ENCODE measurements at regions not wholly inside any gene's neighbourhood (a gene's known extent, or its start where the extent isn't known, plus 50 kb on each side); places are given as distances from the start of the nearest gene placed in this dataset.
A peak's percentile ranks its signal among the peaks of the same experiment; 100 is the strongest.

- DNase-seq (ENCODE audit: low read depth in 2 of 2) = no peak
Measured at GRCh38 chr6:137779982-137780381, 87.1 kb upstream of the TNFAIP3 start.

GRCh38 chr6:137780447-137781034 is 86.5 kb upstream of the TNFAIP3 start:
- DNase-seq (ENCODE audit: low read depth in 2 of 2) = no peak

- DNase-seq (ENCODE audit: low read depth in 2 of 2) = no peak
Measured at GRCh38 chr6:137781639-137782038, 85.4 kb upstream of the TNFAIP3 start.

GRCh38 chr6:137782166-137783039 is 84.7 kb upstream of the TNFAIP3 start:
- DNase-seq (ENCODE audit: low read depth in 2 of 2) = no peak

- DNase-seq (ENCODE audit: low read depth in 2 of 2) = no peak
Measured at GRCh38 chr6:137783710-137784109, 83.3 kb upstream of the TNFAIP3 start.

GRCh38 chr6:137784583-137784982 is 82.5 kb upstream of the TNFAIP3 start:
- no peak for DNase-seq (ENCODE audit: low read depth in 2 of 2)

GRCh38 chr6:137787016-137787415 is 80.0 kb upstream of the TNFAIP3 start:
- no peak for DNase-seq (ENCODE audit: low read depth in 2 of 2)

- DNase-seq (ENCODE audit: low read depth in 2 of 2) = no peak
Measured at GRCh38 chr6:137788248-137788647, 78.8 kb upstream of the TNFAIP3 start.

- no peak for DNase-seq (ENCODE audit: low read depth in 2 of 2)
Measured at GRCh38 chr6:137791281-137792159, 75.5 kb upstream of the TNFAIP3 start.

GRCh38 chr6:137792160-137793033 is 74.7 kb upstream of the TNFAIP3 start:
- DNase-seq (ENCODE audit: low read depth in 2 of 2) = no peak

GRCh38 chr6:137793805-137794515 is 73.1 kb upstream of the TNFAIP3 start:
- no peak for DNase-seq (ENCODE audit: low read depth in 2 of 2)

GRCh38 chr6:137794516-137795201 is 72.4 kb upstream of the TNFAIP3 start:
- no peak for DNase-seq (ENCODE audit: low read depth in 2 of 2)

GRCh38 chr6:137795501-137795900 is 71.6 kb upstream of the TNFAIP3 start:
- DNase-seq (ENCODE audit: low read depth in 2 of 2) = no peak

GRCh38 chr6:137798261-137798660 is 68.8 kb upstream of the TNFAIP3 start:
- no peak for DNase-seq (ENCODE audit: low read depth in 2 of 2)

- DNase-seq (ENCODE audit: low read depth in 2 of 2) = no peak
Measured at GRCh38 chr6:137798846-137799245, 68.2 kb upstream of the TNFAIP3 start.

- DNase-seq (ENCODE audit: low read depth in 2 of 2) = peak; percentile 26 to 40
Measured at GRCh38 chr6:137799950-137800568, 67.0 kb upstream of the TNFAIP3 start.

- no peak for DNase-seq (ENCODE audit: low read depth in 2 of 2)
Measured at GRCh38 chr6:137800762-137801161, 66.3 kb upstream of the TNFAIP3 start.

GRCh38 chr6:137801352-137802114 is 65.5 kb upstream of the TNFAIP3 start:
- DNase-seq (ENCODE audit: low read depth in 2 of 2) = no peak

Data from activated CD8-positive, alpha-beta memory T cell treated with anti-CD3 and anti-CD28 coated beads for 4 hours (primary cell).